Posterior cingulate gyrus (tissue), 11 donors: ENCODE measurements at regions not wholly inside any gene's neighbourhood (a gene's known extent, or its start where the extent isn't known, plus 50 kb on each side); places are given as distances from the start of the nearest gene placed in this dataset.

Experiments
- DNase-seq, 10 donors: peaks; one replicate each; pipeline versions ENCODE4 v3.0.0 to v3.0.0-alpha.2; 2020 to 2021; ENCODE audit warnings: mixed read lengths in 3 of 10
- intact Hi-C: fragments of 100-400 bp; cut with DNase I; formaldehyde crosslinking; loops from one replicate; pipeline ENCODE4 v1.15.1; 2023

DNA sequence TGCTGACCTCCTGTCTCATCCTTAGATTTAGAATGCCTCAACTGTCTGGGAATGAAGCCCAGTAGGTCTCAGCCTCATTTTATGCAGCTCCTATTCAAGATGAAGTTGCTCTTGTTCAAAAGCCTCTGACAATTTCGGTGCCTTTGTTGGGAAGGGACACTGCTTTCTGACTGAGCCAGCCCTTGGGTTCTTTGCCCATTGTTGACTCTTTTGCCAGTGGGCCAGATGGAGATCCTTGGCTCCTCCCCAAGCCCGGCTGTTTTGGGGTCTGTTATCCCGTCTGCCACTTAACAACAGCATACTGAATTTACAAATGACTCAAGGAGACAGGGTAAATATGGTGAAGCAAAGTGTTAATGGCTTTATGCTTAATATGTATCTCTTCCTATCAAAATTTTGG lies 58.3 kb upstream of the PRKX start:
- DNase-seq: no peak
- intact Hi-C loops: no loop called here

DNA sequence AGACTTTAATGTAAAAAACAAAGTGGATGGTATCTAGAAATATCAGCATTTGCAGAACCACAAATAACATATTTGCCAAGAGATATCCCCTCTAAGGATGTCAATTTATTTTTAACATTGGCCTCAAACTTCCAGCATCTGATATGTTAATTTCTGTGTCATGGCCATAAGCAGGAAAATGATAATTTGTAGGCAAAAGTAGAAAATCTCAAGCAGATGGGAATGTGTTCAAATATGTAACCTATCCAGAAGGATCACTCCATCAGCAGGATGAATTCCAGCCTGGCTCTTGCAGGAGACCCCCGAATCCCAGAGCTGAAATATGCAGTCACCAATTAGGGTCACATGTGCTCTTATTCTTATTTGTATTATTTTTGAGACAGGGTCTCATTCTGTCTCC lies 55.4 kb upstream of the PRKX start:
- no peak for DNase-seq

More for the DNA sequence above, 55.4 kb upstream of the PRKX start:
- intact Hi-C loops: no loop called here
